OCI-LY7 (cell line): ENCODE measurements at regions not wholly inside any gene's neighbourhood (a gene's known extent, or its start where the extent isn't known, plus 50 kb on each side); places are given as distances from the start of the nearest gene placed in this dataset.

ENCODE experiments used
- BruUV-seq: library from RNA; stranded (reverse); fragments of 400-500 nt; replicated peaks from 2 replicates; lab custom pipeline; 2021; lab: Mats Ljungman, UMichigan
- CTCF ChIA-PET: fragments of 300-600 bp; sonication (Branson Sonifier 250); formaldehyde crosslinking; loops from one replicate; lab custom pipeline; 2022; ENCODE audit warnings: antibody characterized with exemption; ENCODE audit not compliant: unreplicated experiment; lab: Charles Lee
- POLR2A ChIA-PET: fragments of 300-600 bp; sonication (Branson Sonifier 250); formaldehyde crosslinking; loops from one replicate; lab custom pipeline; 2022; ENCODE audit warnings: antibody characterized with exemption; lab: Charles Lee
- DNase-seq: peaks from one replicate; pipeline ENCODE4 v3.0.0-alpha.2; 2015; ENCODE audit warnings: low spot score
- H2AFZ ChIP-seq: fragments of 200-600 bp; sonication (generic), shearing (Covaris generic); 2 replicates; pipeline ENCODE4 v1.6.1; 2014; ENCODE audit warnings: mild to moderate bottlenecking, antibody characterized with exemption, low read length, moderate library complexity
- H3K27ac ChIP-seq: fragments of 200-600 bp; sonication (generic); 2 replicates; pipeline ENCODE4 v1.5.1; 2014; ENCODE audit warnings: mixed run types, low read depth, mild to moderate bottlenecking, moderate library complexity, low read length, inconsistent platforms; ENCODE audit not compliant: poor library complexity, severe bottlenecking
- H3K36me3 ChIP-seq: fragments of 200-600 bp; sonication (generic); 2 replicates; pipeline ENCODE4 v1.6.1; 2014; ENCODE audit warnings: mild to moderate bottlenecking, antibody characterized with exemption, low read length, moderate library complexity, mixed read lengths; ENCODE audit not compliant: insufficient read depth
- H3K4me1 ChIP-seq: fragments of 200-600 bp; sonication (generic); 2 replicates; pipeline ENCODE4 v1.5.1; 2014; ENCODE audit warnings: mild to moderate bottlenecking, low read length; ENCODE audit not compliant: insufficient read depth, poor library complexity, severe bottlenecking
- H3K4me2 ChIP-seq: fragments of 200-600 bp; sonication (generic); 2 replicates; pipeline ENCODE4 v1.6.1; 2014; ENCODE audit warnings: mild to moderate bottlenecking, low read length
- H3K4me3 ChIP-seq: fragments of 200-600 bp; sonication (generic); 2 replicates; pipeline ENCODE4 v1.5.1; 2014; ENCODE audit warnings: mild to moderate bottlenecking, low read depth, low read length; ENCODE audit not compliant: poor library complexity, severe bottlenecking
- H3K79me2 ChIP-seq: fragments of 200-600 bp; sonication (generic); 2 replicates; pipeline ENCODE4 v1.6.1; 2016; ENCODE audit warnings: low read depth, mild to moderate bottlenecking, low read length, moderate library complexity, mixed read lengths; ENCODE audit not compliant: insufficient read depth
- H3K9me2 ChIP-seq: fragments of 200-600 bp; sonication (generic); 2 replicates; pipeline ENCODE4 v1.6.1; 2016; ENCODE audit warnings: mild to moderate bottlenecking, low read length, mixed read lengths; ENCODE audit not compliant: insufficient read depth
- H3K9me3 ChIP-seq: fragments of 200-600 bp; sonication (generic); 2 replicates; pipeline ENCODE4 v1.6.1; 2014; ENCODE audit warnings: mild to moderate bottlenecking, mixed run types, low read length, mixed read lengths
- H4K20me1 ChIP-seq: fragments of 200-600 bp; sonication (generic); 2 replicates; pipeline ENCODE4 v1.6.1; 2014; ENCODE audit warnings: mild to moderate bottlenecking, antibody characterized with exemption, low read length, moderate library complexity, mixed read lengths; ENCODE audit not compliant: insufficient read depth
- EZH2phosphoT487 ChIP-seq: fragments of 200-600 bp; sonication (generic); IDR thresholded peaks from 2 replicates; pipeline ENCODE4 v1.6.1; 2018; ENCODE audit warnings: low read depth, borderline replicate concordance, mild to moderate bottlenecking, mixed run types, antibody characterized with exemption, low read length, moderate library complexity, mixed read lengths
- intact Hi-C: fragments of 100-400 bp; cut with micrococcal nuclease; formaldehyde crosslinking; loops from one replicate; pipeline ENCODE4 v1.10.0; 2022; ENCODE audit not compliant: unreplicated experiment
- TF ChIP-seq, protein P1 (sequence below): fragments of 200-600 bp; sonication (generic); conservative IDR thresholded peaks from 2 replicates; pipeline ENCODE4 v1.5.1; 2014; ENCODE audit warnings: mild to moderate bottlenecking, antibody characterized with exemption, low read length, moderate library complexity, mixed read lengths

DNA sequence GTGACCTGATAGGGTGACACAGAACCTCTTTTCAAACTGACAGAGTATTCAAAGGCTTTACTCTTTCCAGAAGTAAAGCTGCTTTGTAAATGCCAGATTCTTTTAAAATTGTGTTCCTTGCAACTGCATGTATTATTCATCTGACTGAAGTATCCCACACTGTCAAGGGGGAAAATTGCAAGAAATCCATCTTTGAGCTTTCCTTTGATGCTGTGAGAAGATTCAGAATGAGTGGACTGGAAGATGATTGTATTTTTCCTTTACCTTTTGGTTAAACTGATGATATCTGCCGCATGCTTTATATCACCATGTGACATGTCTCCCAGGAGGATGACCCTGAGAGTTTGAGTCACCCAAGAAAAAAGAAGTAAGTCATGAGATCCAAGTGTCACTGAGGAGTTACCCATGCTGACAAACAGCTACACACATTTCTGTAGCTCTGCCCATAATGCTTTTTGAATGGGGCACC is 250.8 kb upstream of the CBLB start:
- Histone ChIP-seq H2AFZ (no peak overlapping the region), H3K79me2 (no peaks in the 10 kb centered on the region), H3K4me2 (no peak overlapping the region), H3K9me3 (no peaks in the 10 kb centered on the region), H3K27ac (no peak overlapping the region), H3K9me2 (no peaks in the 10 kb centered on the region), H3K4me1 (no peaks in the 10 kb centered on the region), H3K36me3 (no peaks in the 10 kb centered on the region), H3K4me3 (no peak overlapping the region), H4K20me1 (no peaks in the 10 kb centered on the region)
- ChIA-PET POLR2A (interaction anchor here (0.5 kb wide), 1 partner anchor 979 kb away, joined by 3 read pairs; no protein-coding TSS in a partner anchor), CTCF (no interaction called here)
- TF ChIP-seq, protein P1, sequence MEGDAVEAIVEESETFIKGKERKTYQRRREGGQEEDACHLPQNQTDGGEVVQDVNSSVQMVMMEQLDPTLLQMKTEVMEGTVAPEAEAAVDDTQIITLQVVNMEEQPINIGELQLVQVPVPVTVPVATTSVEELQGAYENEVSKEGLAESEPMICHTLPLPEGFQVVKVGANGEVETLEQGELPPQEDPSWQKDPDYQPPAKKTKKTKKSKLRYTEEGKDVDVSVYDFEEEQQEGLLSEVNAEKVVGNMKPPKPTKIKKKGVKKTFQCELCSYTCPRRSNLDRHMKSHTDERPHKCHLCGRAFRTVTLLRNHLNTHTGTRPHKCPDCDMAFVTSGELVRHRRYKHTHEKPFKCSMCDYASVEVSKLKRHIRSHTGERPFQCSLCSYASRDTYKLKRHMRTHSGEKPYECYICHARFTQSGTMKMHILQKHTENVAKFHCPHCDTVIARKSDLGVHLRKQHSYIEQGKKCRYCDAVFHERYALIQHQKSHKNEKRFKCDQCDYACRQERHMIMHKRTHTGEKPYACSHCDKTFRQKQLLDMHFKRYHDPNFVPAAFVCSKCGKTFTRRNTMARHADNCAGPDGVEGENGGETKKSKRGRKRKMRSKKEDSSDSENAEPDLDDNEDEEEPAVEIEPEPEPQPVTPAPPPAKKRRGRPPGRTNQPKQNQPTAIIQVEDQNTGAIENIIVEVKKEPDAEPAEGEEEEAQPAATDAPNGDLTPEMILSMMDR = no peak
- no peak for TF ChIP-seq EZH2phosphoT487
- intact Hi-C loops = loop anchor here (5.0 kb wide), 1 partner anchor 432 kb away; no protein-coding TSS in a partner anchor
- BruUV-seq = no TSS peak
- DNase-seq = no peak

DNA sequence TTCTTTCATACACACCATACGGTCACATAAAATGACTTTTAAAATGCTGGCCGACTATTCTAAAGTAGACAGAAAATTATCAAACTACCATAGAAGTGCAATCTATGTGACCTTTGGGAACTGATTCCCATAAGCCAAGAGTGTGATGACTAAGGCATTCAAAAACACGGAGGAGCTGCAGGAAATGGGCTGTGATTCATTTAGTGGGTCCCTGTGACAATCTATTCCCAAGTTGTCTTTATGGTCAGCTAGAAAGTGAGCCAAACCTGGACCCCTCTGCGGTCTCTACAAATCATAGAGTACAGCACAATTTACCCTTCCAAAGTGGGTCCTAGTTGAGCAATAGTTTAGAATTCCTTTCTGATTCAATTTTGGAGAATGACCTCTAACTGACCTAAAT is 251.5 kb upstream of the CBLB start:
- Histone ChIP-seq H3K9me2 (no peaks in the 10 kb centered on the region), H3K4me3 (no peak overlapping the region), H3K36me3 (no peaks in the 10 kb centered on the region), H4K20me1 (no peaks in the 10 kb centered on the region), H3K27ac (no peak overlapping the region), H2AFZ (no peak overlapping the region), H3K4me2 (no peak overlapping the region), H3K9me3 (no peaks in the 10 kb centered on the region), H3K79me2 (no peaks in the 10 kb centered on the region), H3K4me1 (no peaks in the 10 kb centered on the region)
- CTCF ChIA-PET = no interaction called here
- TF ChIP-seq, protein P1 = no peak
- TF ChIP-seq EZH2phosphoT487 = no peak
- intact Hi-C loops = loop anchor here (5.0 kb wide), 1 partner anchor 433 kb away; no protein-coding TSS in a partner anchor
- POLR2A ChIA-PET = no interaction called here
- no TSS peak for BruUV-seq
- DNase-seq = no peak

DNA sequence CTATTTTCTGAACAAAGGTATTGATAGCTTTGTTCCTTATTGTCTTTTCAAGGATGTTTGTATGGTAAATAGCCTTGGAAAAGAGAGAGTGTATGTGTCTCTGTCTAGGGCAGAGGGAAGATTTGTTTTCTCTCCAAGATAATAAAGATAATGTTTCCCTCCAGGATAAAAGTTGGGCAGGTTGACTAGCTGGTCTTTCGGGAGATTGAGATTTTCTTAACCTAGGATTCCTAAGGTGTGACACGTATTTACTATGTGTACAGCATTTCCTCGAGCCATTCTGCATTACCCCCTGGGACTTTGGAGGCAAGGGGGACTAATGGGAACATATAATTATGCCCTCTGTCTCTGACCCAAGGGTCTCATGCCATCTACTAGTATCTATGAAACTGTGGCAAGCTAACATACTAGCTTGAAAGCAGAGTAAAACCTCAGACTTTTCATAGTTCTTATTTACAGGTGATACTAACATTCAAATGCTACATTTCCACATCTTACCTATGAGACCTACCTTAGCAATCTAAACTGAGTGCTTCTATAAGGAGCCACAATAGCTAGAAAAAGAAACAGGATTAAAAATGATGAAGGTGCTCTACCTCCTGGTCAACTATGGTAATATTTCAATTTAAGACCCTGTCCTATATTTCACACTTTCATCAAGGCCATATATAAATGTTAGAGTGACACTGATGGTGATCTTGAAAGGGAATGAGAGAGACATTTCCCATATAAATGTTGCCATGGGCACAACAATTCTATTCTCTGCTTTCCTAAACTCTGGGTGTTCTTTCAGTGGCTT is 252.9 kb upstream of the CBLB start:
- Histone ChIP-seq H2AFZ (no peak overlapping the region), H3K36me3 (no peaks in the 10 kb centered on the region), H3K27ac (no peak overlapping the region), H3K4me2 (no peak overlapping the region), H3K4me3 (no peak overlapping the region), H3K4me1 (no peaks in the 10 kb centered on the region), H4K20me1 (no peaks in the 10 kb centered on the region), H3K9me3 (no peaks in the 10 kb centered on the region), H3K79me2 (no peaks in the 10 kb centered on the region), H3K9me2 (no peaks in the 10 kb centered on the region)
- peak; percentile 5 for DNase-seq
- intact Hi-C loops = loop anchor here (5.0 kb wide), 1 partner anchor 434 kb away; no protein-coding TSS in a partner anchor
- ChIA-PET POLR2A (interaction anchor here (1.0 to 1.6 kb wide), 3 partner anchors 29 to 299 kb away, joined by 3 to 5 read pairs (median 3); no protein-coding TSS in a partner anchor), CTCF (no interaction called here)
- TF ChIP-seq, protein P1 = peak; percentile 61
- no peak for TF ChIP-seq EZH2phosphoT487
- BruUV-seq = no TSS peak
